Caco-2 (cell line): ENCODE measurements at regions not wholly inside any gene's neighbourhood (a gene's known extent, or its start where the extent isn't known, plus 50 kb on each side); places are given as distances from the start of the nearest gene placed in this dataset.

Source experiments
- BruUV-seq: library from RNA; stranded (reverse); fragments of 400-500 nt; replicated peaks from 2 replicates; lab custom pipeline; 2021; lab: Mats Ljungman, UMichigan
- CTCF ChIA-PET: fragments of 300-600 bp; sonication (Branson Sonifier 250); formaldehyde crosslinking; loops from one replicate; lab custom pipeline; 2022; ENCODE audit warnings: antibody characterized with exemption; lab: Charles Lee
- POLR2A ChIA-PET: fragments of 300-600 bp; sonication (Branson Sonifier 250); formaldehyde crosslinking; loops from one replicate; lab custom pipeline; 2022; ENCODE audit warnings: antibody characterized with exemption; lab: Charles Lee
- DNase-seq, 2 experiments: peaks; one replicate each; pipeline versions ENCODE4 v3.0.0 to v3.0.0-alpha.2; 2020 to 2022
- H3K27me3 ChIP-seq: replicated peaks from 2 replicates; pipeline ENCODE4 v1.6.0; 2011; ENCODE audit warnings: low read length; ENCODE audit not compliant: control insufficient read depth, insufficient read depth
- H3K36me3 ChIP-seq: 2 replicates; pipeline ENCODE4 v1.5.1; 2011; ENCODE audit warnings: low read length; ENCODE audit not compliant: control insufficient read depth, insufficient read depth
- H3K4me1 ChIP-seq: fragments of 250-450 bp; sonication (Bioruptor Pico); 2 replicates; pipeline ENCODE4 v1.5.1; 2020; ENCODE audit warnings: mild to moderate bottlenecking
- H3K4me3 ChIP-seq: 2 replicates; pipeline ENCODE4 v1.5.1; 2011; ENCODE audit warnings: low read depth, mild to moderate bottlenecking, control low read depth, low read length
- H3K9me3 ChIP-seq: fragments of 250-450 bp; sonication (Bioruptor Pico); 2 replicates; pipeline ENCODE4 v1.5.1; 2020; ENCODE audit warnings: mild to moderate bottlenecking, moderate library complexity
- H3K27ac Mint-ChIP-seq: one replicate; pipeline ENCODE4 v1.8.0; 2022; ENCODE audit warnings: mixed read lengths; ENCODE audit not compliant: unreplicated experiment
- H3K27me3 Mint-ChIP-seq: one replicate; pipeline ENCODE4 v1.8.0; 2022; ENCODE audit warnings: mixed read lengths; ENCODE audit not compliant: insufficient read depth, unreplicated experiment
- H3K36me3 Mint-ChIP-seq: one replicate; pipeline ENCODE4 v1.8.0; 2022; ENCODE audit warnings: mild to moderate bottlenecking, mixed read lengths; ENCODE audit not compliant: insufficient read depth, unreplicated experiment
- H3K4me1 Mint-ChIP-seq: one replicate; pipeline ENCODE4 v1.8.0; 2022; ENCODE audit warnings: low read depth, mixed read lengths; ENCODE audit not compliant: unreplicated experiment
- H3K4me3 Mint-ChIP-seq: one replicate; pipeline ENCODE4 v1.8.0; 2022; ENCODE audit warnings: mild to moderate bottlenecking, moderate library complexity, mixed read lengths; ENCODE audit not compliant: unreplicated experiment
- H3K9me3 Mint-ChIP-seq: one replicate; pipeline ENCODE4 v1.8.0; 2022; ENCODE audit warnings: mixed read lengths; ENCODE audit not compliant: unreplicated experiment
- intact Hi-C: fragments of 100-400 bp; cut with micrococcal nuclease; formaldehyde crosslinking; loops from one replicate; pipeline ENCODE4 v1.10.0; 2022; ENCODE audit not compliant: unreplicated experiment
- TF ChIP-seq, protein P1 (sequence below), 2 experiments: fragments of 200-600 bp in 1 of 2; IDR thresholded peaks; 1 replicate in 1 of 2; 2 replicates in 1 of 2; pipeline versions ENCODE4 v1.5.1 to v1.8.0; 2011 to 2022; ENCODE audit warnings: antibody characterized with exemption in 1 of 2, control low read depth in 1 of 2, inconsistent platforms in 1 of 2, low read depth in 1 of 2, low read length in 1 of 2, mild to moderate bottlenecking in 1 of 2, moderate library complexity in 1 of 2; ENCODE audit not compliant: insufficient read depth in 1 of 2, severe bottlenecking in 1 of 2, unreplicated experiment in 1 of 2

DNA sequence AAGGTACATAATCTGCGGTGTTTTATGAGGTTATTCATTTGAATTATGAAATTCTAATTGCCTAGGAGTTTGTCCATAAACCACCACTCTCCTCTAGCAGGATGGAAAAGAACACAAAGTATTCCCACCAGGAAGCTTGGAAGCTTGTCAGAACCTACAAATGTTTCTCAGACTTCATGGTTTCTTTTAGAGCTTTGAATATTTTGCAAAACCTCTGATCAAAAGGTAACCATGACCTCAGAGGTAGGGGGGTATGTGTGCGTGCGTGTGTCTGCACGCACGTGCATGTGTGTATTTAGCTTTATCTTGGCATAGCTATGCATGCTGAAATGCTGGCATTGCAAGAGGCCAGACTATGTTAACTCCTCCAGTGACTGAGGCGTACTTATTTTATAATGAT lies 847.0 kb downstream of the TLE1 start:
- H3K27me3 ChIP-seq: no peaks in the 10 kb centered on the region
- H3K4me1 ChIP-seq: no peaks in the 10 kb centered on the region
- no peaks in the 10 kb centered on the region for H3K4me1 Mint-ChIP-seq
- H3K4me3 ChIP-seq: no peak overlapping the region
- ChIA-PET POLR2A (no interaction called here), CTCF (no interaction called here)
- TF ChIP-seq, protein P1, sequence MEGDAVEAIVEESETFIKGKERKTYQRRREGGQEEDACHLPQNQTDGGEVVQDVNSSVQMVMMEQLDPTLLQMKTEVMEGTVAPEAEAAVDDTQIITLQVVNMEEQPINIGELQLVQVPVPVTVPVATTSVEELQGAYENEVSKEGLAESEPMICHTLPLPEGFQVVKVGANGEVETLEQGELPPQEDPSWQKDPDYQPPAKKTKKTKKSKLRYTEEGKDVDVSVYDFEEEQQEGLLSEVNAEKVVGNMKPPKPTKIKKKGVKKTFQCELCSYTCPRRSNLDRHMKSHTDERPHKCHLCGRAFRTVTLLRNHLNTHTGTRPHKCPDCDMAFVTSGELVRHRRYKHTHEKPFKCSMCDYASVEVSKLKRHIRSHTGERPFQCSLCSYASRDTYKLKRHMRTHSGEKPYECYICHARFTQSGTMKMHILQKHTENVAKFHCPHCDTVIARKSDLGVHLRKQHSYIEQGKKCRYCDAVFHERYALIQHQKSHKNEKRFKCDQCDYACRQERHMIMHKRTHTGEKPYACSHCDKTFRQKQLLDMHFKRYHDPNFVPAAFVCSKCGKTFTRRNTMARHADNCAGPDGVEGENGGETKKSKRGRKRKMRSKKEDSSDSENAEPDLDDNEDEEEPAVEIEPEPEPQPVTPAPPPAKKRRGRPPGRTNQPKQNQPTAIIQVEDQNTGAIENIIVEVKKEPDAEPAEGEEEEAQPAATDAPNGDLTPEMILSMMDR (IDR thresholded peaks at IDR 0.05; ENCODE audit: insufficient read depth in 1 of 2, low read depth in 1 of 2, low read length in 1 of 2, severe bottlenecking in 1 of 2, unreplicated experiment in 1 of 2): no peak
- no peaks in the 10 kb centered on the region for H3K27me3 Mint-ChIP-seq
- BruUV-seq: no TSS peak
- H3K9me3 Mint-ChIP-seq: no peaks in the 10 kb centered on the region
- no peak overlapping the region for H3K4me3 Mint-ChIP-seq
- intact Hi-C loops: no loop called here
- no peaks in the 10 kb centered on the region for H3K36me3 ChIP-seq
- H3K9me3 ChIP-seq: no peaks in the 10 kb centered on the region
- H3K27ac Mint-ChIP-seq: no peak overlapping the region
- H3K36me3 Mint-ChIP-seq: no peaks in the 10 kb centered on the region
- no peak for DNase-seq

DNA sequence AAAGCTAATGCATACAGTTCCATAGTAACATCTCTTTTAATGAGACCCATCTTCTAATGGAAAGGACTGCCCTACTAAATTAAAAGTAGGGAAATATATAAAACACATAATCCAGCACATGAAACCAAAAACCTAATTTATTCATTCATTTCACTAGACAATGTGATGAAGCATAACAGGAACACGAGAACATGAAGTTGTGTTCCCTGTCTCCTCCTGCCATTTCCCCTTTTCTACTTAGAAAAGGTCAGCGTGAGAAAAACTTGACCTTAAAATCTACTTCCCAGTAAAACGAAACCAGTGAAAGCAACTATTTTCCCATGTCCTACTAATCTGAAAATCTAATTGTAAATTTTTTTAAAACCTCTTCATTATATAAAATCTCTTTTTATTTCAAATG lies 847.5 kb downstream of the TLE1 start:
- H3K9me3 Mint-ChIP-seq: no peaks in the 10 kb centered on the region
- no peak overlapping the region for H3K27ac Mint-ChIP-seq
- H3K4me1 Mint-ChIP-seq: no peaks in the 10 kb centered on the region
- Histone ChIP-seq H3K4me3 (no peak overlapping the region), H3K27me3 (no peaks in the 10 kb centered on the region), H3K4me1 (no peaks in the 10 kb centered on the region), H3K36me3 (no peaks in the 10 kb centered on the region), H3K9me3 (no peaks in the 10 kb centered on the region)
- TF ChIP-seq, protein P1 (IDR thresholded peaks at IDR 0.05; ENCODE audit: insufficient read depth in 1 of 2, low read depth in 1 of 2, low read length in 1 of 2, severe bottlenecking in 1 of 2, unreplicated experiment in 1 of 2): no peak
- no peak for DNase-seq
- CTCF ChIA-PET: no interaction called here
- no peak overlapping the region for H3K4me3 Mint-ChIP-seq
- POLR2A ChIA-PET: no interaction called here
- no TSS peak for BruUV-seq
- intact Hi-C loops: no loop called here
- no peaks in the 10 kb centered on the region for H3K36me3 Mint-ChIP-seq
- H3K27me3 Mint-ChIP-seq: no peaks in the 10 kb centered on the region

DNA sequence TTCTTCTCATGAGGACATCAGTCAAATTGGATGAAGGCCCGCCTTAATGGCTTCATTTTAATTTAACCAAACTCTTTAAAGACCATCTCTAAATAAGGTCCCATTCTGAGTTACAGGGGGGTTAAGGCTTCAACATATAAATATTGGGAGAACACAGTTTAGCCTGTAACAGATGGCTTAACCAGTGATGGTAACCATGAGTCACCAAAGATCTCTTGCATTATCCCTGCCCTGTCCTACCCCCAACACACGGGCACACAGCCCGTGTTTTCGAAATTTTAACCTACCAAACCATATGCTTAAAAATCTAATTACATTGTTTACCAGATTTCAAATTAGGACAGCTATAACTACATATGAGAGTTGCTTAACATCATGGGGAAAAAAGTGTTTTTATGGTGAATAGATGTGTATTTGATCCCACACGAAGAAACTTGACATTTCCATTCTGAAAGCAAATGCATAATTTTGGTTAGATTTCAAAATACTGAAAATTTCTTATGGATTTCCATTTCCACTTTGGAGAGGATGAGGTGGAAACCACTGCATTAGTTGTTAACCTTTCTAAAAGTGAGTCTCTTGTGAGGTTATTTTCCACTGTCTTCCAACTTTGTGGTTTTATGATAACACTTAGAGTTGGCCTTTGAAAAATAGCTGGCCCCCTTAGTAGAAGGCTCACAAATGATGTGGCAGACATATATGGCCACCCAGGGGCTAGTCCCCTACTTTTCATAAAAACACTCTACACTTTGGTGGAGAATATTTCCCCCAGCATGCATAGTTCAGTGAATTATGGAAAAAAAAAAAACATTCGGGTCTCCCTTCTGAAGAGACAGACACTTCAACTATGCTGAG lies 849.3 kb downstream of the TLE1 start:
- Histone ChIP-seq H3K4me3 (no peak overlapping the region), H3K36me3 (no peaks in the 10 kb centered on the region), H3K9me3 (no peaks in the 10 kb centered on the region), H3K4me1 (no peaks in the 10 kb centered on the region), H3K27me3 (no peaks in the 10 kb centered on the region)
- POLR2A ChIA-PET: no interaction called here
- Mint-ChIP-seq H3K9me3 (no peaks in the 10 kb centered on the region), H3K4me1 (no peaks in the 10 kb centered on the region), H3K4me3 (no peak overlapping the region), H3K27me3 (no peaks in the 10 kb centered on the region), H3K27ac (no peak overlapping the region), H3K36me3 (no peaks in the 10 kb centered on the region)
- no peak for DNase-seq
- TF ChIP-seq, protein P1 (IDR thresholded peaks at IDR 0.05; ENCODE audit: insufficient read depth in 1 of 2, low read depth in 1 of 2, low read length in 1 of 2, severe bottlenecking in 1 of 2, unreplicated experiment in 1 of 2): no peak
- BruUV-seq: no TSS peak
- CTCF ChIA-PET: no interaction called here
- intact Hi-C loops: no loop called here
